ENCODE measurements at regions not wholly inside any gene's neighbourhood (a gene's known extent, or its start where the extent isn't known, plus 50 kb on each side); places are given as distances from the start of the nearest gene placed in this dataset.

DNA sequence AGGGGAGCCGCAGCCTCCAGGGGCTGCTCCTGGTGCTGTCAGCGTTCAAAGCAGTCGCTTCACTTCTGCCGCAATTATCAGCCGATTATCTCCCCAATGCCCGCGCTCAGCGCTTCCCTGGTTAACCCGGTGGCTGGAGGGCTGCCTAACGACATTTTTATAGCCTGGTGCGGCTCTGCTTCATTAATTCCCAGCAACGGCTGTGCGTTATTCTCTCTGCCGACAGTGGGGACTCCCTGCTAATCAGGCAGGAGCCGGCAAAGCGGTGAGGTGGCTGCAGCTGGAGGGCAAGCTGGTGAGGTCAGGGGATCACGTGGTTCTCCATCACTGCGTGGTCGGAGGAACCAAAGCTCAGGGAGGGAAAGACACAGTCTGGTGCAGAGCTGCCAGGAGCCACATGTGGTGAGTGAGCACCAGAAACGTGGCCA is 62.9 kb downstream of the GLRX5 start:
- Mint-ChIP-seq H3K27ac (no peak overlapping the region), H3K36me3 (no peaks in the 10 kb centered on the region), H3K9me3 (peaks cover 0 to 3% (median 0%) of the 10 kb centered on the region in 3 donors), H3K4me3 (no peak overlapping the region), H3K4me1 (no peaks in the 10 kb centered on the region), H3K27me3 (peaks cover 22 to 28% of the 10 kb centered on the region in 2 donors)
- Histone ChIP-seq H3K4me3 (ENCODE audit: control insufficient read depth in 1 of 2, extremely low read depth in 1 of 2, low read length in 1 of 2) (no peak overlapping the region), H3K36me3 (ENCODE audit: control insufficient read depth in 2 of 2, extremely low read depth in 1 of 2, insufficient read depth in 1 of 2, low read length in 1 of 2) (no peaks in the 10 kb centered on the region), H3K9me3 (no peaks in the 10 kb centered on the region), H3K4me1 (ENCODE audit: control insufficient read depth in 1 of 2, extremely low read depth in 1 of 2, insufficient read depth in 2 of 2, low read length in 2 of 2) (no peaks in the 10 kb centered on the region), H3K27ac (ENCODE audit: low read length) (no peak overlapping the region), H3K27me3 (replicated peaks in 1 of 2; ENCODE audit: control insufficient read depth in 2 of 2, extremely low read depth in 1 of 2, insufficient read depth in 2 of 2, low read length in 1 of 2) (peaks cover 9 to 26% of the 10 kb centered on the region in 2 experiments)
- 15% methylated on average over 18 of the region's 20 CpGs for WGBS (ENCODE audit: insufficient coverage)
- ATAC-seq (replicated peaks in 1 of 4) (no peak), DNase-seq (peak in 1 of 35 experiments; percentile 1)
- POLR2A ChIA-PET, result no interaction called here
- CTCF ChIA-PET, result interaction anchor here in 1 of 2 donors (0.7 kb wide), 1 partner anchor 41 kb away, joined by 6 read pairs; no protein-coding TSS in a partner anchor

DNA sequence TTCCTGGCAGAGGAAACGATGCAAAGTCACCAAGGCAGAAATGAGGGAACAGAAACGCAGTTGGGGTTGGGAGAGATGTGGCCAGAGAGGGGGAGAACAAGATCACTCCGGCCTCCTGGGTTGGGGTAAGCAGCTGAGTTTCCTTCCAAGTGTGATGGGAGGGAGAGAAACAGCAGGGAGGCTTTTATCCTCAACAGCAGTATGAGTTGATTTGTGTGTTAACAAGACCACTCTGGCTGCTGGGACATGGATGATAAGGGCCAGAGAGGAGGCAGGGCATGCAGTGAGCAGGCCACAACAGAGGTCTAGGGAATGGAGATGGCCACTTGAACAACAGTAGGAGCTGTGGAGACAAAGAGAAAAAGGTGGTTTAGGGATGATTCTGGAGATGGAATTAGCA is 66.8 kb downstream of the GLRX5 start:
- no peak overlapping the region for H3K4me3 ChIP-seq (ENCODE audit: control insufficient read depth in 1 of 2, extremely low read depth in 1 of 2, low read length in 1 of 2)
- H3K4me3 Mint-ChIP-seq, result no peak overlapping the region
- 12% methylated on average over 3 of the region's 3 CpGs for WGBS (ENCODE audit: insufficient coverage)

DNA sequence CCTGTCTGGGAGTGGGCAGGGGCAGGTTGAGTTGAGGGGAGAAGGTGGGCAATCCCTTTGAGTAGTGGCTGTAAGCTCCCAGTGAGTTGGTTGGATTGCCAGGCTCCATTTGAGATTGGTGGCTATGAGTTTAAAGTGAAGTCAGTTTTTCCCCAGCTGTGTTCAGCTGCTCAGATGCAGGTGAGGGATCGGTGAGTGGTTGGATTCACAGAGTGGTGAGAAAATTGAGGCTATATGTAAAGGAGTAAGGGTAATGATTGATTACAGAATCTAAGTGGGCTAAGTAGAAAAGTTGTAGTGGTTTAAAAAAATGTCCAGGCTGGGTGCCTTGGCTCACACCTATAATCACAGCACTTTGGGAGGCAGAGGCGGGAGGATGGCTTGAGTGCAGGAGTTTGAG is 68.6 kb downstream of the GLRX5 start:
- no peak overlapping the region for H3K27ac ChIP-seq (ENCODE audit: low read length)
- POLR2A ChIA-PET, result no interaction called here
- H3K27me3 ChIP-seq (replicated peaks in 1 of 2; ENCODE audit: control insufficient read depth in 2 of 2, extremely low read depth in 1 of 2, insufficient read depth in 2 of 2, low read length in 1 of 2), result peaks cover 2 to 45% of the 10 kb centered on the region in 2 experiments
- CTCF ChIA-PET, result no interaction called here
- Mint-ChIP-seq H3K27ac (no peak overlapping the region), H3K9me3 (peaks cover 0 to 3% (median 0%) of the 10 kb centered on the region in 3 donors), H3K4me1 (no peaks in the 10 kb centered on the region), H3K4me3 (no peak overlapping the region), H3K27me3 (peaks cover 35 to 37% of the 10 kb centered on the region in 2 donors), H3K36me3 (no peaks in the 10 kb centered on the region)
- no peaks in the 10 kb centered on the region for H3K9me3 ChIP-seq
- no peak for ATAC-seq (replicated peaks in 1 of 4)
- 88% methylated on average over 1 of the region's 2 CpGs for WGBS (ENCODE audit: insufficient coverage)
- no peaks in the 10 kb centered on the region for H3K36me3 ChIP-seq (ENCODE audit: control insufficient read depth in 2 of 2, extremely low read depth in 1 of 2, insufficient read depth in 1 of 2, low read length in 1 of 2)
- DNase-seq, result no peak
- no peaks in the 10 kb centered on the region for H3K4me1 ChIP-seq (ENCODE audit: control insufficient read depth in 1 of 2, extremely low read depth in 1 of 2, insufficient read depth in 2 of 2, low read length in 2 of 2)
- no peak overlapping the region for H3K4me3 ChIP-seq (ENCODE audit: control insufficient read depth in 1 of 2, extremely low read depth in 1 of 2, low read length in 1 of 2)

More for the DNA sequence above, 66.8 kb downstream of the GLRX5 start:
- H3K9me3 ChIP-seq, result no peaks in the 10 kb centered on the region
- H3K27me3 ChIP-seq (replicated peaks in 1 of 2; ENCODE audit: control insufficient read depth in 2 of 2, extremely low read depth in 1 of 2, insufficient read depth in 2 of 2, low read length in 1 of 2), result peaks cover 3 to 44% of the 10 kb centered on the region in 2 experiments
- H3K4me1 ChIP-seq (ENCODE audit: control insufficient read depth in 1 of 2, extremely low read depth in 1 of 2, insufficient read depth in 2 of 2, low read length in 2 of 2), result no peaks in the 10 kb centered on the region
- no peaks in the 10 kb centered on the region for H3K36me3 ChIP-seq (ENCODE audit: control insufficient read depth in 2 of 2, extremely low read depth in 1 of 2, insufficient read depth in 1 of 2, low read length in 1 of 2)
- no peak overlapping the region for H3K27ac ChIP-seq (ENCODE audit: low read length)
- no peak overlapping the region for H3K27ac Mint-ChIP-seq
- ATAC-seq (replicated peaks in 1 of 4) (no peak), DNase-seq (no peak)
- H3K27me3 Mint-ChIP-seq, result peaks cover 35 to 41% of the 10 kb centered on the region in 2 donors
- H3K4me1 Mint-ChIP-seq, result no peaks in the 10 kb centered on the region
- no peaks in the 10 kb centered on the region for H3K36me3 Mint-ChIP-seq
- ChIA-PET CTCF (no interaction called here), POLR2A (no interaction called here)
- H3K9me3 Mint-ChIP-seq, result peaks cover 0 to 3% (median 0%) of the 10 kb centered on the region in 3 donors

DNA sequence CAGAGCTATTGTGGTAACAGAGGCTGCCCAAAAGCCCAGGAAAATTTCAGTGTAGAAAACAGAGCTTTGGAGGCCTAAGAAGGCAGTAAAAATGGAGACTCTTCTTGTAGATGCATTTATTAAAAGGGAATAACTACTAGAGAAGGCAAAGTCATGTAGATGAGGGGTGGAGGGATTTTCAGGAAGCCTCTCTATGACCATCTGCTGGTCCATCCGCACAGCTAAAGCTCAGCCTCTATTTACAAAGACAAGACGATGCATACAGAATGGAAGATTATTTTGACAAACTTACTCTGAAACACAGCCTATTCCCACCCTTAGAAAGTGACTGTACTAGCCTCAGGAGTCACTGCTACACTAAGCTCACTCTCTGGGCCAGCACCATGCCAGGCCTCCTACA is 71.4 kb downstream of the GLRX5 start:
- Mint-ChIP-seq H3K9me3 (no peaks in the 10 kb centered on the region), H3K36me3 (no peaks in the 10 kb centered on the region), H3K4me3 (no peak overlapping the region), H3K27me3 (peaks cover 28 to 31% of the 10 kb centered on the region in 2 donors), H3K4me1 (no peaks in the 10 kb centered on the region), H3K27ac (no peak overlapping the region)
- no peaks in the 10 kb centered on the region for H3K9me3 ChIP-seq
- H3K27ac ChIP-seq (ENCODE audit: low read length), result no peak overlapping the region
- ChIA-PET CTCF (no interaction called here), POLR2A (interaction anchor here in 1 of 2 donors (0.6 kb wide), 1 partner anchor 17 kb away, joined by 4 read pairs; no protein-coding TSS in a partner anchor)
- WGBS (ENCODE audit: insufficient coverage), result 90% methylated on average over 2 of the region's 2 CpGs
- ATAC-seq (replicated peaks in 1 of 4) (no peak), DNase-seq (no peak)
- peaks cover 0 to 49% of the 10 kb centered on the region in 2 experiments for H3K27me3 ChIP-seq (replicated peaks in 1 of 2; ENCODE audit: control insufficient read depth in 2 of 2, extremely low read depth in 1 of 2, insufficient read depth in 2 of 2, low read length in 1 of 2)
- H3K4me1 ChIP-seq (ENCODE audit: control insufficient read depth in 1 of 2, extremely low read depth in 1 of 2, insufficient read depth in 2 of 2, low read length in 2 of 2), result no peaks in the 10 kb centered on the region
- H3K4me3 ChIP-seq (ENCODE audit: control insufficient read depth in 1 of 2, extremely low read depth in 1 of 2, low read length in 1 of 2), result no peak overlapping the region
- no peaks in the 10 kb centered on the region for H3K36me3 ChIP-seq (ENCODE audit: control insufficient read depth in 2 of 2, extremely low read depth in 1 of 2, insufficient read depth in 1 of 2, low read length in 1 of 2)

DNA sequence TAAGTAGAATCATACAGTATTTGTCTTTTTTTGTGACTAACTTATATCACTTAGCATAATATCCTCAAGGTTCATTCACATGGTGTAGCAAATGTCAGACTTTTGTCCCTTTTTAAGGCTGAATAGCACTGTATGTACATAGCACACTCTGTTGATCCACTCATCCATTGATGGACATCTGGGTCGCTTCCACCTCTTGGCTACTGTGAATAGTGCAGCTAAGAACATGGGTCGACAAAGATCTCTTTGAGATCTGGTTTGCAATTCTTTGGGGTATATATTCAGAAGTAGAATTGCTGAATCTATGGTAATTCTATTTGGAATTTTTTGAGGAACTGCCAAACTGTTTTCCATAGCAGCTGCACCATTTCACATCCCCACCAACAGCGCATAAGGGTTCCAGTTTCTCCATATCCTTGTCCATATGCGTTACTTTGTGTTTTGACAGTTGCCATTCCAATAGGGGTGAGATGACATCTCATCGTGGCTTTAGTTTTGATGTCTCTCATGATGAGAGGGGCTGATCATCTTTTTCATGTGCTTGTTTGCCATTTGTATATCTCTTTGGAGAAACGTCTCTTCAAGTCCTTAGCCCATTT is 73.9 kb downstream of the GLRX5 start:
- no peaks in the 10 kb centered on the region for H3K9me3 ChIP-seq
- DNase-seq, result no peak
- no peak overlapping the region for H3K4me3 ChIP-seq (ENCODE audit: control insufficient read depth in 1 of 2, extremely low read depth in 1 of 2, low read length in 1 of 2)
- ChIA-PET POLR2A (no interaction called here), CTCF (no interaction called here)
- no peak overlapping the region for H3K27ac Mint-ChIP-seq
- no peak for ATAC-seq (replicated peaks in 1 of 4)
- H3K27me3 ChIP-seq (replicated peaks in 1 of 2; ENCODE audit: control insufficient read depth in 2 of 2, extremely low read depth in 1 of 2, insufficient read depth in 2 of 2, low read length in 1 of 2), result peaks cover 0 to 40% of the 10 kb centered on the region in 2 experiments
- peaks cover 47 to 50% of the 10 kb centered on the region in 2 donors for H3K27me3 Mint-ChIP-seq
- no peaks in the 10 kb centered on the region for H3K36me3 Mint-ChIP-seq
- no peak overlapping the region for H3K27ac ChIP-seq (ENCODE audit: low read length)
- H3K9me3 Mint-ChIP-seq, result no peaks in the 10 kb centered on the region
- H3K4me3 Mint-ChIP-seq, result no peak overlapping the region
- 67% methylated on average over 1 of the region's 6 CpGs for WGBS (ENCODE audit: insufficient coverage)
- H3K4me1 Mint-ChIP-seq, result no peaks in the 10 kb centered on the region
- H3K4me1 ChIP-seq (ENCODE audit: control insufficient read depth in 1 of 2, extremely low read depth in 1 of 2, insufficient read depth in 2 of 2, low read length in 2 of 2), result no peaks in the 10 kb centered on the region
- H3K36me3 ChIP-seq (ENCODE audit: control insufficient read depth in 2 of 2, extremely low read depth in 1 of 2, insufficient read depth in 1 of 2, low read length in 1 of 2), result no peaks in the 10 kb centered on the region

DNA sequence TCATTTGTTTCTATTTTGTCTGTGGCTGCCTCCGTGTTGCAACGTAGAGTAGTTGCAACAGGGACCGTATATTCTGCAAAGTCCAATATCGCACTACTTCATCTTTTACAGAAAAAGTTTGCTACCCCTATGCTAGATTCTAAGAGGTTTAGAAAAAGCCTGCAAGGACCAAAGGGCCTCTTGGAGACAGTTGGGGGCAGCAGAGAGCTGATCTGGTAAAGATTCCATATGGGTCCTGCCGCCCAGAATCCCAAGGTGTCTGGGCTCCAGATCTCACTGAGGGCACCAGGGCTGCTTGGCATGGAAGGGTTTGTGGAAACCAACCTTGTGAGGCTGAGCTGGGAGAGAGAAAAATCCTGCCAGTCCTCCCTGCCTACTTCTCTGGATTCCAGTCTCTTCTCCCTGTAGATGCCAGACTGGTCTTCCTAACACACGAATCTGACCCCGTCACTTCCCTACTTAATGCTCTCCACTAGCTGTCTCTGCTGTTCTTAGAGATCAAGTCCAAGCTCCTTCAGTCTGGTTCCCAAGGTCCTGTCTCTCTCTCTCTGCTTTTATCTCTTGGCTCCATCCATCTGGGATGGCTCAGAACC is 74.6 kb downstream of the GLRX5 start:
- H3K9me3 Mint-ChIP-seq, result no peaks in the 10 kb centered on the region
- Histone ChIP-seq H3K9me3 (no peaks in the 10 kb centered on the region), H3K4me3 (ENCODE audit: control insufficient read depth in 1 of 2, extremely low read depth in 1 of 2, low read length in 1 of 2) (no peak overlapping the region), H3K36me3 (ENCODE audit: control insufficient read depth in 2 of 2, extremely low read depth in 1 of 2, insufficient read depth in 1 of 2, low read length in 1 of 2) (no peaks in the 10 kb centered on the region), H3K27me3 (replicated peaks in 1 of 2; ENCODE audit: control insufficient read depth in 2 of 2, extremely low read depth in 1 of 2, insufficient read depth in 2 of 2, low read length in 1 of 2) (peaks cover 0 to 33% of the 10 kb centered on the region in 2 experiments), H3K4me1 (ENCODE audit: control insufficient read depth in 1 of 2, extremely low read depth in 1 of 2, insufficient read depth in 2 of 2, low read length in 2 of 2) (no peaks in the 10 kb centered on the region), H3K27ac (ENCODE audit: low read length) (no peak overlapping the region)
- H3K4me3 Mint-ChIP-seq, result no peak overlapping the region
- no peaks in the 10 kb centered on the region for H3K4me1 Mint-ChIP-seq
- H3K36me3 Mint-ChIP-seq, result no peaks in the 10 kb centered on the region
- ChIA-PET CTCF (no interaction called here), POLR2A (no interaction called here)
- 78% methylated on average over 2 of the region's 7 CpGs for WGBS (ENCODE audit: insufficient coverage)
- no peak for DNase-seq
- no peak for ATAC-seq (replicated peaks in 1 of 4)
- peaks cover 47 to 48% of the 10 kb centered on the region in 2 donors for H3K27me3 Mint-ChIP-seq
- H3K27ac Mint-ChIP-seq, result no peak overlapping the region
